Naive thymus-derived CD4-positive, alpha-beta T cell (primary cell): ENCODE measurements at regions not wholly inside any gene's neighbourhood (a gene's known extent, or its start where the extent isn't known, plus 50 kb on each side); places are given as distances from the start of the nearest gene placed in this dataset.

Source experiments
- ATAC-seq: fragments of 150-1000 bp; cut with Tn5 transposase; 2 replicates; pipeline ENCODE4 v1.10.0; 2021; ENCODE audit warnings: mild to moderate bottlenecking, moderate library complexity
- CTCF ChIA-PET: fragments of 350-600 bp; sonication (Branson Sonifier 250); formaldehyde crosslinking; loops from one replicate; lab custom pipeline; 2021; ENCODE audit warnings: antibody characterized with exemption; lab: Charles Lee
- POLR2A ChIA-PET: fragments of 350-600 bp; sonication (Branson Sonifier 250); formaldehyde crosslinking; loops from one replicate; lab custom pipeline; 2021; ENCODE audit warnings: antibody characterized with exemption, inconsistent platforms; lab: Charles Lee
- DNase-seq, 9 donors: peaks; one replicate each; pipeline versions ENCODE4 v3.0.0 to v3.0.0-alpha.2; 2020 to 2022; ENCODE audit warnings: mixed read lengths in 1 of 9
- H3K27ac ChIP-seq: one replicate; pipeline ENCODE4 v1.7.0; 2013; ENCODE audit warnings: mild to moderate bottlenecking, low read depth, low read length, moderate library complexity
- H3K27me3 ChIP-seq, 2 donors: one replicate each; pipeline ENCODE4 v1.7.0; 2013; ENCODE audit warnings: low read length in 2 of 2, mild to moderate bottlenecking in 2 of 2, moderate library complexity in 2 of 2; ENCODE audit not compliant: control insufficient read depth in 2 of 2, insufficient read depth in 2 of 2
- H3K36me3 ChIP-seq, 3 experiments: 1 replicate in 2 of 3; 2 replicates in 1 of 3; pipeline ENCODE4 v1.7.0; 2013; ENCODE audit warnings: low read length in 3 of 3, mild to moderate bottlenecking in 3 of 3, moderate library complexity in 1 of 3; ENCODE audit not compliant: insufficient read depth in 3 of 3, control insufficient read depth in 2 of 3
- H3K4me1 ChIP-seq, 2 donors: one replicate each; pipeline ENCODE4 v1.7.0; 2013; ENCODE audit warnings: low read length in 2 of 2, mild to moderate bottlenecking in 2 of 2, moderate library complexity in 1 of 2; ENCODE audit not compliant: control insufficient read depth in 2 of 2, insufficient read depth in 2 of 2
- H3K4me3 ChIP-seq: 2 replicates; pipeline ENCODE4 v1.7.0; 2013; ENCODE audit warnings: mild to moderate bottlenecking, low read length
- H3K9me3 ChIP-seq, 3 experiments: 1 replicate in 2 of 3; 2 replicates in 1 of 3; pipeline ENCODE4 v1.7.0; 2013; ENCODE audit warnings: low read length in 3 of 3; ENCODE audit not compliant: control insufficient read depth in 2 of 3
- H3K27ac Mint-ChIP-seq, 9 donors: one replicate each; pipeline ENCODE4 v1.8.0; 2020 to 2022; ENCODE audit warnings: mixed read lengths in 9 of 9, mild to moderate bottlenecking in 8 of 9, moderate library complexity in 5 of 9, inconsistent platforms in 2 of 9
- H3K27me3 Mint-ChIP-seq, 5 donors: one replicate each; pipeline ENCODE4 v1.8.0; 2021 to 2022; ENCODE audit warnings: mixed read lengths in 5 of 5, mild to moderate bottlenecking in 1 of 5
- H3K36me3 Mint-ChIP-seq, 5 donors: one replicate each; pipeline ENCODE4 v1.8.0; 2020 to 2022; ENCODE audit warnings: mixed read lengths in 5 of 5, mild to moderate bottlenecking in 3 of 5, inconsistent platforms in 1 of 5
- H3K4me1 Mint-ChIP-seq, 7 donors: one replicate each; pipeline ENCODE4 v1.8.0; 2020 to 2022; ENCODE audit warnings: mixed read lengths in 7 of 7, mild to moderate bottlenecking in 3 of 7, inconsistent platforms in 1 of 7
- H3K4me3 Mint-ChIP-seq, 10 donors: one replicate each; pipeline ENCODE4 v1.8.0; 2020 to 2022; ENCODE audit warnings: mild to moderate bottlenecking in 10 of 10, mixed read lengths in 10 of 10, moderate library complexity in 6 of 10, inconsistent platforms in 2 of 10
- H3K9me3 Mint-ChIP-seq, 11 donors: one replicate each; pipeline ENCODE4 v1.8.0; 2020 to 2022; ENCODE audit warnings: mixed read lengths in 11 of 11, mild to moderate bottlenecking in 4 of 11, inconsistent platforms in 1 of 11, moderate library complexity in 1 of 11
- intact Hi-C, 2 donors: fragments of 100-400 bp; cut with micrococcal nuclease; formaldehyde crosslinking; loops; one replicate each; pipeline ENCODE4 v1.15.1; 2023

- Mint-ChIP-seq H3K27ac (no peak overlapping the region), H3K9me3 (peaks cover 0 to 14% (median 6%) of the 10 kb centered on the region in 11 donors), H3K4me1 (no peaks in the 10 kb centered on the region), H3K27me3 (peaks cover 0 to 23% (median 9%) of the 10 kb centered on the region in 5 donors), H3K36me3 (peaks cover 0 to 4% (median 0%) of the 10 kb centered on the region in 5 donors), H3K4me3 (no peak overlapping the region)
- H3K36me3 ChIP-seq, result no peaks in the 10 kb centered on the region
- intact Hi-C loops, result no loop called here
- H3K9me3 ChIP-seq, result no peaks in the 10 kb centered on the region
- no peak for DNase-seq
- H3K4me1 ChIP-seq, result no peaks in the 10 kb centered on the region
- ChIA-PET CTCF (no interaction called here), POLR2A (no interaction called here)
- no peak overlapping the region for H3K27ac ChIP-seq
- ATAC-seq, result no peak
- H3K4me3 ChIP-seq, result no peak overlapping the region
- H3K27me3 ChIP-seq, result no peaks in the 10 kb centered on the region
These were observed 454.2 kb downstream of the GABRB3 start for GRCh38 chr15:26318689-26319088.

- no peak overlapping the region for H3K4me3 Mint-ChIP-seq
- no peak overlapping the region for H3K27ac Mint-ChIP-seq
- ChIA-PET CTCF (no interaction called here), POLR2A (no interaction called here)
- peaks cover 0 to 4% (median 0%) of the 10 kb centered on the region in 5 donors for H3K36me3 Mint-ChIP-seq
- no peak overlapping the region for H3K27ac ChIP-seq
- H3K9me3 ChIP-seq, result no peaks in the 10 kb centered on the region
- DNase-seq (no peak), ATAC-seq (no peak)
- H3K4me3 ChIP-seq, result no peak overlapping the region
- intact Hi-C loops, result no loop called here
- no peaks in the 10 kb centered on the region for H3K4me1 Mint-ChIP-seq
- peaks cover 0 to 21% (median 5%) of the 10 kb centered on the region in 5 donors for H3K27me3 Mint-ChIP-seq
- H3K4me1 ChIP-seq, result no peaks in the 10 kb centered on the region
- no peaks in the 10 kb centered on the region for H3K27me3 ChIP-seq
- H3K9me3 Mint-ChIP-seq, result peaks cover 0 to 20% (median 6%) of the 10 kb centered on the region in 11 donors
- no peaks in the 10 kb centered on the region for H3K36me3 ChIP-seq
These were observed 451.4 kb upstream of the ATP10A start for GRCh38 chr15:26314577-26314976.

- Mint-ChIP-seq H3K36me3 (peaks cover 0 to 8% (median 0%) of the 10 kb centered on the region in 5 donors), H3K4me1 (no peaks in the 10 kb centered on the region), H3K4me3 (no peak overlapping the region), H3K27ac (no peak overlapping the region), H3K9me3 (peaks cover 0 to 33% (median 15%) of the 10 kb centered on the region in 11 donors), H3K27me3 (peaks cover 0 to 12% (median 0%) of the 10 kb centered on the region in 5 donors)
- Histone ChIP-seq H3K9me3 (no peaks in the 10 kb centered on the region), H3K36me3 (no peaks in the 10 kb centered on the region), H3K27ac (no peak overlapping the region), H3K4me3 (no peak overlapping the region), H3K27me3 (no peaks in the 10 kb centered on the region), H3K4me1 (no peaks in the 10 kb centered on the region)
- ChIA-PET CTCF (no interaction called here), POLR2A (no interaction called here)
- ATAC-seq (no peak), DNase-seq (no peak)
- intact Hi-C loops, result no loop called here
These were observed 448.6 kb upstream of the ATP10A start for GRCh38 chr15:26311710-26312236.

- Mint-ChIP-seq H3K9me3 (peaks cover 0 to 14% (median 0%) of the 10 kb centered on the region in 11 donors), H3K36me3 (no peaks in the 10 kb centered on the region), H3K27ac (no peak overlapping the region), H3K4me3 (no peak overlapping the region), H3K27me3 (peaks cover 0 to 6% (median 0%) of the 10 kb centered on the region in 5 donors), H3K4me1 (no peaks in the 10 kb centered on the region)
- Histone ChIP-seq H3K27me3 (no peaks in the 10 kb centered on the region), H3K4me3 (no peak overlapping the region), H3K36me3 (no peaks in the 10 kb centered on the region), H3K27ac (no peak overlapping the region), H3K4me1 (no peaks in the 10 kb centered on the region), H3K9me3 (no peaks in the 10 kb centered on the region)
- DNase-seq (no peak), ATAC-seq (no peak)
- intact Hi-C loops, result no loop called here
- ChIA-PET POLR2A (no interaction called here), CTCF (no interaction called here)
These were observed 435.6 kb upstream of the ATP10A start for GRCh38 chr15:26298659-26299170.

GRCh38 chr15:26298010-26298658 lies 435.0 kb upstream of the ATP10A start:
- CTCF ChIA-PET, result interaction anchor here (0.5 kb wide), 1 partner anchor 24 kb away, joined by 3 read pairs; no protein-coding TSS in a partner anchor
- POLR2A ChIA-PET, result no interaction called here
- no peak for DNase-seq
- Histone ChIP-seq H3K27me3 (no peaks in the 10 kb centered on the region), H3K9me3 (no peaks in the 10 kb centered on the region), H3K27ac (no peak overlapping the region), H3K4me3 (no peak overlapping the region), H3K4me1 (no peaks in the 10 kb centered on the region), H3K36me3 (no peaks in the 10 kb centered on the region)
- H3K4me1 Mint-ChIP-seq, result no peaks in the 10 kb centered on the region
- no peak overlapping the region for H3K4me3 Mint-ChIP-seq
- no peaks in the 10 kb centered on the region for H3K36me3 Mint-ChIP-seq
- H3K27ac Mint-ChIP-seq, result no peak overlapping the region
- peaks cover 0 to 15% (median 2%) of the 10 kb centered on the region in 11 donors for H3K9me3 Mint-ChIP-seq
- ATAC-seq, result no peak
- peaks cover 0 to 6% (median under 1%) of the 10 kb centered on the region in 5 donors for H3K27me3 Mint-ChIP-seq
- intact Hi-C loops, result no loop called here

- intact Hi-C loops, result no loop called here
- ATAC-seq, result no peak
- Mint-ChIP-seq H3K9me3 (peaks cover 0 to 31% (median 5%) of the 10 kb centered on the region in 11 donors), H3K27ac (no peak overlapping the region), H3K27me3 (peaks cover 0 to 12% (median 5%) of the 10 kb centered on the region in 5 donors), H3K36me3 (no peaks in the 10 kb centered on the region), H3K4me3 (no peak overlapping the region), H3K4me1 (no peaks in the 10 kb centered on the region)
- H3K27ac ChIP-seq, result no peak overlapping the region
- H3K4me1 ChIP-seq, result no peaks in the 10 kb centered on the region
- H3K27me3 ChIP-seq, result no peaks in the 10 kb centered on the region
- no peak for DNase-seq
- ChIA-PET CTCF (no interaction called here), POLR2A (no interaction called here)
- H3K36me3 ChIP-seq, result no peaks in the 10 kb centered on the region
- H3K9me3 ChIP-seq, result no peaks in the 10 kb centered on the region
- no peak overlapping the region for H3K4me3 ChIP-seq
These were observed 432.4 kb upstream of the ATP10A start for GRCh38 chr15:26295336-26296085.
